H1 (cell line): ENCODE measurements at regions not wholly inside any gene's neighbourhood (a gene's known extent, or its start where the extent isn't known, plus 50 kb on each side); places are given as distances from the start of the nearest gene placed in this dataset.

Source experiments
- ASH2L ChIP-seq: fragments of 200-600, 300-600 bp; sonication (generic); IDR thresholded peaks from one replicate; pipeline ENCODE4 v1.7.1; 2017; ENCODE audit warnings: low read length
- CHD2 ChIP-seq: IDR thresholded peaks from 2 replicates; pipeline ENCODE4 v1.6.1; 2012; ENCODE audit warnings: low read length, improper control_type of control experiment
- EP300 ChIP-seq, 2 experiments: IDR thresholded peaks; 1 replicate in 1 of 2; 2 replicates in 1 of 2; pipeline ENCODE4 v1.6.1; 2011 to 2012; ENCODE audit warnings: low read depth in 2 of 2, low read length in 2 of 2, mild to moderate bottlenecking in 2 of 2, borderline replicate concordance in 1 of 2, inconsistent platforms in 1 of 2, moderate library complexity in 1 of 2
- POLR2A ChIP-seq, 2 experiments: IDR thresholded peaks; 1 replicate in 1 of 2; 2 replicates in 1 of 2; pipeline ENCODE4 v1.6.1; 2011; ENCODE audit warnings: low read depth in 2 of 2, low read length in 2 of 2, mild to moderate bottlenecking in 2 of 2; ENCODE audit errors: control extremely low read depth in 1 of 2
- POLR2AphosphoS5 ChIP-seq: IDR thresholded peaks from 2 replicates; pipeline ENCODE4 v1.6.1; 2011; ENCODE audit warnings: low read depth, low read length
- SAP30 ChIP-seq: fragments of 300-600 bp; sonication (generic); IDR thresholded peaks from 2 replicates; pipeline ENCODE4 v1.7.1; 2012; ENCODE audit warnings: low read length, moderate library complexity, mild to moderate bottlenecking, inconsistent platforms; ENCODE audit not compliant: insufficient read depth, insufficient replicate concordance
- TAF1 ChIP-seq: IDR thresholded peaks from 2 replicates; pipeline ENCODE4 v1.6.1; 2011; ENCODE audit warnings: mild to moderate bottlenecking, low read depth, low read length
- ZNF274 ChIP-seq: IDR thresholded peaks from 2 replicates; pipeline ENCODE4 v1.7.0; 2012; ENCODE audit warnings: low read length, borderline replicate concordance; ENCODE audit errors: extremely low read depth
- TF ChIP-seq, protein P1 (sequence below), 3 experiments: IDR thresholded peaks; 1 replicate in 2 of 3; 2 replicates in 1 of 3; pipeline versions ENCODE4 v1.5.1 to v1.6.1; 2011; ENCODE audit warnings: low read length in 3 of 3, mild to moderate bottlenecking in 3 of 3, inconsistent platforms in 2 of 3, low read depth in 1 of 3, moderate library complexity in 1 of 3; ENCODE audit not compliant: insufficient read depth in 1 of 3; ENCODE audit errors: control extremely low read depth in 1 of 3

DNA sequence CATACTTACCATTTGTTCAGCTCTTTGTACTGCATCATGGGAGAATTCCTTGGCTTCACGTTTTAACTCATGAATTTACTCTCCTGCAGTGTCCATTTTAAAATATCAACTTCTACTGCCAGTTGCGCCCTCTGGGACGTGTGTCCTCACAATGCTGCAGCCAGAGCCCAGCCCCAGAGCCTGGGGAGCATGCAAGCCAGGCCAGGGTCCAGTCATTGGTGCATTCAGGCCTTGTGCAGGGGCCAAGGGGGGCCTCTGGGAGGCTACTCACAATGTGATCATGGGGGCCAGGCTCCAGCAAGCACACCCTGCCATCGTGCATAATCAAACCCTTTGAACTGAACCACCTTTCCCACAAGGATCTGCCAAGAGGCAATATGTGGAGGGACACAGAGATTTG, 105.6 kb upstream of the CCDC112 start:
- TF ChIP-seq, protein P1, sequence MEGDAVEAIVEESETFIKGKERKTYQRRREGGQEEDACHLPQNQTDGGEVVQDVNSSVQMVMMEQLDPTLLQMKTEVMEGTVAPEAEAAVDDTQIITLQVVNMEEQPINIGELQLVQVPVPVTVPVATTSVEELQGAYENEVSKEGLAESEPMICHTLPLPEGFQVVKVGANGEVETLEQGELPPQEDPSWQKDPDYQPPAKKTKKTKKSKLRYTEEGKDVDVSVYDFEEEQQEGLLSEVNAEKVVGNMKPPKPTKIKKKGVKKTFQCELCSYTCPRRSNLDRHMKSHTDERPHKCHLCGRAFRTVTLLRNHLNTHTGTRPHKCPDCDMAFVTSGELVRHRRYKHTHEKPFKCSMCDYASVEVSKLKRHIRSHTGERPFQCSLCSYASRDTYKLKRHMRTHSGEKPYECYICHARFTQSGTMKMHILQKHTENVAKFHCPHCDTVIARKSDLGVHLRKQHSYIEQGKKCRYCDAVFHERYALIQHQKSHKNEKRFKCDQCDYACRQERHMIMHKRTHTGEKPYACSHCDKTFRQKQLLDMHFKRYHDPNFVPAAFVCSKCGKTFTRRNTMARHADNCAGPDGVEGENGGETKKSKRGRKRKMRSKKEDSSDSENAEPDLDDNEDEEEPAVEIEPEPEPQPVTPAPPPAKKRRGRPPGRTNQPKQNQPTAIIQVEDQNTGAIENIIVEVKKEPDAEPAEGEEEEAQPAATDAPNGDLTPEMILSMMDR (IDR thresholded peaks at IDR 0.05; ENCODE audit: control extremely low read depth in 1 of 3, insufficient read depth in 1 of 3, low read depth in 1 of 3, low read length in 3 of 3): no peak
- TF ChIP-seq TAF1 (no peak), POLR2A (IDR thresholded peaks at IDR 0.05; ENCODE audit: control extremely low read depth in 1 of 2, low read depth in 2 of 2, low read length in 2 of 2) (no peak), POLR2AphosphoS5 (no peak), SAP30 (no peak), CHD2 (no peak), ASH2L (no peak), ZNF274 (no peak), EP300 (IDR thresholded peaks at IDR 0.05; ENCODE audit: borderline replicate concordance in 1 of 2, low read depth in 2 of 2, low read length in 2 of 2) (no peak)
